PC-3 (cell line): ENCODE measurements at regions not wholly inside any gene's neighbourhood (a gene's known extent, or its start where the extent isn't known, plus 50 kb on each side); places are given as distances from the start of the nearest gene placed in this dataset.

Source experiments
- ATAC-seq: fragments of 200-7000 bp; cut with Tn5 transposase; 2 replicates; pipeline ENCODE4 v1.9.1; 2020; ENCODE audit warnings: mild to moderate bottlenecking, moderate library complexity
- BruUV-seq: library from RNA; stranded (reverse); fragments of 400-500 nt; replicated peaks from 2 replicates; lab custom pipeline; 2021; lab: Mats Ljungman, UMichigan
- CTCF ChIA-PET: fragments of 300-600 bp; sonication (Branson Sonifier 250); formaldehyde crosslinking; loops from one replicate; lab custom pipeline; 2022; ENCODE audit warnings: antibody characterized with exemption; lab: Charles Lee
- POLR2A ChIA-PET: fragments of 300-600 bp; sonication (Branson Sonifier 250); formaldehyde crosslinking; loops from one replicate; lab custom pipeline; 2022; ENCODE audit warnings: antibody characterized with exemption; ENCODE audit not compliant: unreplicated experiment; lab: Charles Lee
- DNase-seq: peaks from one replicate; pipeline ENCODE4 v3.0.0-alpha.2; 2015
- H2AFZ ChIP-seq: fragments of 300-600 bp; sonication (generic); 2 replicates; pipeline ENCODE4 v1.6.0; 2016; ENCODE audit warnings: antibody characterized with exemption, low read length
- H3F3A ChIP-seq: fragments of 300-600 bp; sonication (generic); one replicate; pipeline ENCODE4 v1.6.0; 2017; ENCODE audit warnings: antibody characterized with exemption, low read length, control low read depth, mild to moderate bottlenecking; ENCODE audit not compliant: unreplicated experiment
- H3K27ac ChIP-seq: fragments of 300-600 bp; sonication (generic); 2 replicates; pipeline ENCODE4 v1.5.1; 2016; ENCODE audit warnings: mild to moderate bottlenecking, low read length
- H3K27me3 ChIP-seq: fragments of 300-600 bp; sonication (generic); 2 replicates; pipeline ENCODE4 v1.6.1; 2016; ENCODE audit warnings: low read length, mixed read lengths
- H3K36me3 ChIP-seq: fragments of 300-600 bp; sonication (generic); 2 replicates; pipeline ENCODE4 v1.6.1; 2016; ENCODE audit warnings: low read depth, mixed run types, low read length, mixed read lengths
- H3K4me1 ChIP-seq: fragments of 300-600 bp; sonication (generic); 2 replicates; pipeline ENCODE4 v1.5.1; 2016; ENCODE audit warnings: low read length; ENCODE audit not compliant: insufficient read depth
- H3K4me2 ChIP-seq: fragments of 300-600 bp; sonication (generic); 2 replicates; pipeline ENCODE4 v1.6.0; 2016; ENCODE audit warnings: low read length
- H3K4me3 ChIP-seq: fragments of 300-600 bp; sonication (generic); 2 replicates; pipeline ENCODE4 v1.5.1; 2016; ENCODE audit warnings: mild to moderate bottlenecking, low read length, mixed read lengths
- H3K79me2 ChIP-seq: fragments of 300-600 bp; sonication (generic); 2 replicates; pipeline ENCODE4 v1.6.1; 2017; ENCODE audit warnings: low read length, mixed read lengths
- H3K9ac ChIP-seq: fragments of 300-600 bp; sonication (generic); 2 replicates; pipeline ENCODE4 v1.6.0; 2016; ENCODE audit warnings: mild to moderate bottlenecking, low read length
- H3K9me2 ChIP-seq: fragments of 300-600 bp; sonication (generic); replicated peaks from 2 replicates; pipeline ENCODE4 v1.6.1; 2016; ENCODE audit warnings: mixed run types, low read length, mixed read lengths
- H3K9me3 ChIP-seq: fragments of 300-600 bp; sonication (generic); 2 replicates; pipeline ENCODE4 v1.6.1; 2016; ENCODE audit warnings: low read length, mixed read lengths
- H4K20me1 ChIP-seq: fragments of 300-600 bp; sonication (generic); 2 replicates; pipeline ENCODE4 v1.6.1; 2016; ENCODE audit warnings: low read length, mixed read lengths
- CTCF ChIP-seq: fragments of 300-600 bp; sonication (generic); conservative IDR thresholded peaks from 2 replicates; pipeline ENCODE4 v1.5.1; 2017; ENCODE audit warnings: antibody characterized with exemption, low read depth, mild to moderate bottlenecking, low read length
- EZH2 ChIP-seq: fragments of 300-600 bp; sonication (generic); IDR thresholded peaks from one replicate; pipeline ENCODE4 v1.6.1; 2017; ENCODE audit warnings: antibody characterized with exemption, mild to moderate bottlenecking, low read length; ENCODE audit not compliant: unreplicated experiment
- EZH2phosphoT487 ChIP-seq: fragments of 300-600 bp; sonication (generic); IDR thresholded peaks from 2 replicates; pipeline ENCODE4 v1.6.1; 2018; ENCODE audit warnings: mild to moderate bottlenecking, antibody characterized with exemption, low read length, borderline replicate concordance
- intact Hi-C: fragments of 100-400 bp; cut with micrococcal nuclease; formaldehyde crosslinking; loops from 2 replicates; pipeline ENCODE4 v1.9.0; 2023

DNA sequence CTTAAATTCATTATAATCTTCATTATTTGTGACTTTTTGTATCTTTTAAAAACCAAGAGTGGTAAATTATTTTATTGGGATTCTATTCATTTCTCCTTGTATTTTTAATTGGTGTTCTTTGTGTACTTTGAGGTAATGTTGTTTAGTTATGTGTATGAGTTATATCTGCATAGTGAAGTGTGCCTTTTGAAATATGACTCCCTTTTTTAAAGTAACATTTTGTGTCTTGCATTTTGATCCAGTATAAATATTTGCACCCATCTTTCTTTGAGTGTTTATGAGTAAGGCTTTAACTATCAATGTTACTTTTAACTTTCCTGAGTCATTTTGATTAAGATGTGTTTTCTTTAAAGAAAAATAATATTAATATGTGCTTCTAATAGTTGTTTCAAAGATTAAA, 90.0 kb upstream of the MYOCD start:
- Histone ChIP-seq H3F3A (no peaks in the 10 kb centered on the region), H3K9me2 (no peaks in the 10 kb centered on the region), H3K9ac (no peak overlapping the region), H4K20me1 (no peaks in the 10 kb centered on the region), H3K4me1 (no peaks in the 10 kb centered on the region), H3K27me3 (no peaks in the 10 kb centered on the region), H3K36me3 (no peaks in the 10 kb centered on the region), H3K9me3 (peaks cover 4% of the 10 kb centered on the region; the same call in 1 of the 2 replicates), H2AFZ (no peak overlapping the region), H3K4me2 (no peak overlapping the region), H3K4me3 (no peak overlapping the region), H3K79me2 (no peaks in the 10 kb centered on the region), H3K27ac (no peak overlapping the region)
- no peak for TF ChIP-seq EZH2
- TF ChIP-seq EZH2phosphoT487: no peak
- no peak for TF ChIP-seq CTCF
- ATAC-seq (no peak), DNase-seq (no peak)
- intact Hi-C loops: no loop called here
- POLR2A ChIA-PET: no interaction called here
- CTCF ChIA-PET: no interaction called here
- no TSS peak for BruUV-seq

DNA sequence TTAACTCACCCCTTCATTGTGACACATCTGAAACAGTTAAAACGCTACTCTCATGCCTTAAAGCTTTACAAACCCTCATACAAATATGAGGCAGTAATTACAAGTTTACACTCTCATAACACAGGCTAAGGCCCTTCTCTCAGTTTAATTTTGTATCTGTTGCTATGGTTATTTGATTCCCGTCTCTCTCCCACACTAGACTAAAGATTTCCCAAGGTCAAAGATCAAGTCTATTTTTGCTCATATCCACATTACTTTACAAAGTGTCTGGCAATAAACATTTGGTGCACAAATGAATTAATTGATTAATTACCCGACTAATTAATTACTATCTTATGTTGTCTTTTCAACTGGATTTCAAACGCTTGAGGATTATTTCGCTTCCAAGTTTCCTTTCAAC, 86.4 kb upstream of the MYOCD start:
- no peaks in the 10 kb centered on the region for H3F3A ChIP-seq
- TF ChIP-seq EZH2 (no peak), EZH2phosphoT487 (no peak), CTCF (no peak)
- H4K20me1 ChIP-seq: no peaks in the 10 kb centered on the region
- DNase-seq (no peak), ATAC-seq (no peak)
- no peak overlapping the region for H3K27ac ChIP-seq
- H3K9me2 ChIP-seq: no peaks in the 10 kb centered on the region
- H3K9me3 ChIP-seq: no peaks in the 10 kb centered on the region; the same call in 1 of the 2 replicates
- no peaks in the 10 kb centered on the region for H3K36me3 ChIP-seq
- intact Hi-C loops: no loop called here
- H3K27me3 ChIP-seq: no peaks in the 10 kb centered on the region
- no peak overlapping the region for H2AFZ ChIP-seq
- no peak overlapping the region for H3K4me3 ChIP-seq
- H3K79me2 ChIP-seq: no peaks in the 10 kb centered on the region
- H3K4me1 ChIP-seq: no peaks in the 10 kb centered on the region
- H3K4me2 ChIP-seq: no peak overlapping the region
- no TSS peak for BruUV-seq
- H3K9ac ChIP-seq: no peak overlapping the region
- ChIA-PET POLR2A (no interaction called here), CTCF (no interaction called here)

GRCh38 chr17:12580640-12581039, 85.0 kb upstream of the MYOCD start:
- CTCF ChIA-PET: no interaction called here
- H3K27ac ChIP-seq: no peak overlapping the region
- H3K4me3 ChIP-seq: no peak overlapping the region

More at GRCh38 chr17:12580640-12581039, 85.0 kb upstream of the MYOCD start:
- Histone ChIP-seq H2AFZ (no peak overlapping the region), H3F3A (no peaks in the 10 kb centered on the region), H3K9me2 (no peaks in the 10 kb centered on the region), H3K27me3 (no peaks in the 10 kb centered on the region), H3K9ac (no peak overlapping the region), H3K4me2 (no peak overlapping the region), H4K20me1 (no peaks in the 10 kb centered on the region), H3K79me2 (no peaks in the 10 kb centered on the region), H3K4me1 (no peaks in the 10 kb centered on the region), H3K36me3 (no peaks in the 10 kb centered on the region), H3K9me3 (no peaks in the 10 kb centered on the region; the same call in 1 of the 2 replicates)
- no peak for TF ChIP-seq CTCF
- no peak for TF ChIP-seq EZH2
- TF ChIP-seq EZH2phosphoT487: no peak
- BruUV-seq: no TSS peak
- no peak for ATAC-seq
- DNase-seq: no peak
- POLR2A ChIA-PET: no interaction called here
- intact Hi-C loops: no loop called here
